Loucy (cell line): ENCODE measurements at regions not wholly inside any gene's neighbourhood (a gene's known extent, or its start where the extent isn't known, plus 50 kb on each side); places are given as distances from the start of the nearest gene placed in this dataset.

Experiments used
- EZH2phosphoT487 ChIP-seq: fragments of 200-600 bp; IDR thresholded peaks from 2 replicates; pipeline ENCODE4 v1.6.1; 2018; ENCODE audit warnings: antibody characterized with exemption, mild to moderate bottlenecking, moderate library complexity, borderline replicate concordance
- TF ChIP-seq, protein P1 (sequence below): fragments of 200-600 bp; sonication (generic); conservative IDR thresholded peaks from 2 replicates; pipeline ENCODE4 v1.5.1; 2014; ENCODE audit warnings: mild to moderate bottlenecking, antibody characterized with exemption, low read length

- TF ChIP-seq, protein P1, sequence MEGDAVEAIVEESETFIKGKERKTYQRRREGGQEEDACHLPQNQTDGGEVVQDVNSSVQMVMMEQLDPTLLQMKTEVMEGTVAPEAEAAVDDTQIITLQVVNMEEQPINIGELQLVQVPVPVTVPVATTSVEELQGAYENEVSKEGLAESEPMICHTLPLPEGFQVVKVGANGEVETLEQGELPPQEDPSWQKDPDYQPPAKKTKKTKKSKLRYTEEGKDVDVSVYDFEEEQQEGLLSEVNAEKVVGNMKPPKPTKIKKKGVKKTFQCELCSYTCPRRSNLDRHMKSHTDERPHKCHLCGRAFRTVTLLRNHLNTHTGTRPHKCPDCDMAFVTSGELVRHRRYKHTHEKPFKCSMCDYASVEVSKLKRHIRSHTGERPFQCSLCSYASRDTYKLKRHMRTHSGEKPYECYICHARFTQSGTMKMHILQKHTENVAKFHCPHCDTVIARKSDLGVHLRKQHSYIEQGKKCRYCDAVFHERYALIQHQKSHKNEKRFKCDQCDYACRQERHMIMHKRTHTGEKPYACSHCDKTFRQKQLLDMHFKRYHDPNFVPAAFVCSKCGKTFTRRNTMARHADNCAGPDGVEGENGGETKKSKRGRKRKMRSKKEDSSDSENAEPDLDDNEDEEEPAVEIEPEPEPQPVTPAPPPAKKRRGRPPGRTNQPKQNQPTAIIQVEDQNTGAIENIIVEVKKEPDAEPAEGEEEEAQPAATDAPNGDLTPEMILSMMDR = no peak
- no peak for TF ChIP-seq EZH2phosphoT487
Measured at GRCh38 chr4:54556587-54556986, 101.2 kb upstream of the KIT start.
